H1 (cell line): ENCODE measurements at regions not wholly inside any gene's neighbourhood (a gene's known extent, or its start where the extent isn't known, plus 50 kb on each side); places are given as distances from the start of the nearest gene placed in this dataset.

Experiments used
- CTCF ChIA-PET: fragments of 300-600 bp; sonication (Branson Sonifier 250); formaldehyde crosslinking; loops from one replicate; lab custom pipeline; 2021; ENCODE audit not compliant: partially characterized antibody; lab: Charles Lee
- POLR2A ChIA-PET: fragments of 300-600 bp; sonication (Branson Sonifier 250); formaldehyde crosslinking; loops from one replicate; lab custom pipeline; 2021; ENCODE audit warnings: inconsistent platforms; ENCODE audit not compliant: partially characterized antibody; lab: Charles Lee
- DNase-seq, 2 experiments: peaks; one replicate each; pipeline versions ENCODE4 v3.0.0 to v3.0.0-alpha.2; 2010 to 2022; ENCODE audit warnings: low spot score in 2 of 2, low read depth in 1 of 2, mixed read lengths in 1 of 2
- FAIRE-seq: peaks from 2 replicates; lab custom pipeline; 2011; peaks lifted over from hg19 to GRCh38; lab: Jason Lieb, UNC
- H2AFZ ChIP-seq: 2 replicates; pipeline ENCODE4 v1.8.1; 2012; ENCODE audit warnings: low read length, inconsistent platforms
- H2AK5ac ChIP-seq: 2 replicates; pipeline ENCODE4 v1.6.1; 2013; ENCODE audit warnings: low read depth, low read length
- H2BK120ac ChIP-seq: replicated peaks from 2 replicates; pipeline ENCODE3; 2013; ENCODE audit warnings: low read depth, low read length, inconsistent platforms
- H2BK12ac ChIP-seq: 2 replicates; pipeline ENCODE4 v1.6.1; 2013; ENCODE audit warnings: low read depth, low read length
- H2BK15ac ChIP-seq: 2 replicates; pipeline ENCODE4 v1.6.1; 2013; ENCODE audit warnings: low read length
- H2BK20ac ChIP-seq: 2 replicates; pipeline ENCODE4 v1.6.1; 2013; ENCODE audit warnings: low read length
- H2BK5ac ChIP-seq: 2 replicates; pipeline ENCODE4 v1.6.1; 2013; ENCODE audit warnings: low read depth, low read length
- H3K14ac ChIP-seq: 2 replicates; pipeline ENCODE4 v1.6.1; 2013; ENCODE audit warnings: inconsistent platforms; ENCODE audit not compliant: insufficient read length
- H3K18ac ChIP-seq: 2 replicates; pipeline ENCODE4 v1.6.1; 2013; ENCODE audit warnings: low read length; ENCODE audit errors: extremely low read depth
- H3K23ac ChIP-seq: 2 replicates; pipeline ENCODE4 v1.6.1; 2013; ENCODE audit warnings: inconsistent platforms; ENCODE audit not compliant: insufficient read length
- H3K23me2 ChIP-seq: 2 replicates; pipeline ENCODE4 v1.6.1; 2013; ENCODE audit warnings: low read depth, low read length
- H3K27ac ChIP-seq: 2 replicates; pipeline ENCODE4 v1.6.1; 2011; ENCODE audit warnings: low read depth, low read length, inconsistent platforms
- H3K27me3 ChIP-seq, 4 experiments: replicated peaks in 1 of 4; 1 replicate in 1 of 4; 2 replicates in 3 of 4; pipeline versions ENCODE4 v1.6.1 to v1.8.1; 2011 to 2013; ENCODE audit warnings: low read length in 3 of 4, mild to moderate bottlenecking in 3 of 4, inconsistent platforms in 2 of 4, mixed read lengths in 2 of 4, moderate library complexity in 1 of 4; ENCODE audit not compliant: control insufficient read depth in 3 of 4, insufficient read depth in 3 of 4; ENCODE audit errors: extremely low read depth in 1 of 4
- H3K36me3 ChIP-seq, 4 experiments: 2 replicates each; pipeline versions ENCODE4 v1.6.1 to v1.8.1; 2011 to 2013; ENCODE audit warnings: mild to moderate bottlenecking in 4 of 4, low read length in 3 of 4, moderate library complexity in 2 of 4, control low read depth in 1 of 4, inconsistent platforms in 1 of 4; ENCODE audit not compliant: insufficient read depth in 4 of 4, control insufficient read depth in 2 of 4
- H3K4ac ChIP-seq: replicated peaks from 2 replicates; pipeline ENCODE3; 2013; ENCODE audit warnings: low read length, low read depth, mixed read lengths, inconsistent platforms; ENCODE audit not compliant: insufficient read length
- H3K4me1 ChIP-seq, 4 experiments: replicated peaks in 1 of 4; 1 replicate in 1 of 4; 2 replicates in 3 of 4; pipeline versions ENCODE4 v1.6.1 to v1.8.1; 2011 to 2013; ENCODE audit warnings: low read length in 3 of 4, inconsistent platforms in 2 of 4, mixed read lengths in 1 of 4; ENCODE audit not compliant: insufficient read depth in 4 of 4, control insufficient read depth in 3 of 4
- H3K4me2 ChIP-seq, 2 experiments: 2 replicates each; pipeline versions ENCODE4 v1.6.1 to v1.8.1; 2011 to 2013; ENCODE audit warnings: low read depth in 2 of 2, low read length in 2 of 2, control low read depth in 1 of 2, inconsistent platforms in 1 of 2, mild to moderate bottlenecking in 1 of 2; ENCODE audit not compliant: insufficient read depth in 1 of 2
- H3K4me3 ChIP-seq, 4 experiments: fragments of 200-600, 300-600 bp in 1 of 4; sonication (generic), shearing (Covaris generic), sonication (Bioruptor Twin) in 1 of 4; 2 replicates each; pipeline versions ENCODE4 v1.5.1 to v1.8.1; 2011 to 2016; ENCODE audit warnings: low read length in 4 of 4, low read depth in 3 of 4, control low read depth in 2 of 4, inconsistent platforms in 2 of 4, mild to moderate bottlenecking in 2 of 4, mixed read lengths in 1 of 4, moderate library complexity in 1 of 4; ENCODE audit not compliant: insufficient read depth in 2 of 4; ENCODE audit errors: extremely low read depth in 1 of 4
- H3K56ac ChIP-seq: replicated peaks from 2 replicates; pipeline ENCODE3; 2013; ENCODE audit warnings: low read depth, mild to moderate bottlenecking, mixed read lengths, low read length, inconsistent platforms; ENCODE audit not compliant: insufficient read length
- H3K79me1 ChIP-seq: 2 replicates; pipeline ENCODE4 v1.6.1; 2013; ENCODE audit warnings: low read depth, low read length, control low read depth
- H3K79me2 ChIP-seq, 2 experiments: 2 replicates each; pipeline versions ENCODE4 v1.6.1 to v1.8.1; 2012 to 2013; ENCODE audit warnings: low read length in 2 of 2, mild to moderate bottlenecking in 2 of 2, inconsistent platforms in 1 of 2; ENCODE audit not compliant: insufficient read depth in 2 of 2, control insufficient read depth in 1 of 2
- H3K9ac ChIP-seq, 4 experiments: replicated peaks in 1 of 4; 1 replicate in 1 of 4; 2 replicates in 3 of 4; pipeline versions ENCODE4 v1.6.1 to v1.8.1; 2011 to 2013; ENCODE audit warnings: low read depth in 3 of 4, low read length in 3 of 4, control low read depth in 2 of 4, mild to moderate bottlenecking in 2 of 4, moderate library complexity in 2 of 4, inconsistent platforms in 1 of 4; ENCODE audit errors: extremely low read depth in 1 of 4
- H3K9me3 ChIP-seq, 2 experiments: 2 replicates each; pipeline versions ENCODE4 v1.6.1 to v1.8.1; 2012 to 2013; ENCODE audit warnings: mild to moderate bottlenecking in 2 of 2, moderate library complexity in 2 of 2, control low read depth in 1 of 2, inconsistent platforms in 1 of 2, low read depth in 1 of 2, low read length in 1 of 2, mixed read lengths in 1 of 2; ENCODE audit not compliant: insufficient read depth in 2 of 2
- H4K20me1 ChIP-seq, 2 experiments: replicated peaks in 1 of 2; 2 replicates each; pipeline versions ENCODE3 to v1.8.1; 2011 to 2013; ENCODE audit warnings: inconsistent platforms in 2 of 2, low read length in 2 of 2, mild to moderate bottlenecking in 1 of 2; ENCODE audit not compliant: insufficient read depth in 2 of 2, control insufficient read depth in 1 of 2
- H4K5ac ChIP-seq: 2 replicates; pipeline ENCODE4 v1.6.1; 2013; ENCODE audit warnings: low read length, low read depth, mixed read lengths, inconsistent platforms; ENCODE audit not compliant: insufficient read length
- H4K8ac ChIP-seq: 2 replicates; pipeline ENCODE4 v1.8.0; 2013; ENCODE audit warnings: mild to moderate bottlenecking, moderate library complexity, low read length, inconsistent platforms; ENCODE audit not compliant: insufficient read depth; ENCODE audit errors: extremely low read depth
- H4K91ac ChIP-seq: replicated peaks from 2 replicates; pipeline ENCODE3; 2013; ENCODE audit warnings: low read length, mixed read lengths, inconsistent platforms; ENCODE audit not compliant: insufficient read length
- E2F6 ChIP-seq: IDR thresholded peaks from 2 replicates; pipeline ENCODE4 v1.6.1; 2012; ENCODE audit warnings: inconsistent platforms
- WGBS, 2 experiments: shearing (Covaris generic) in 1 of 2; methylation state at CpG; one replicate each; pipeline versions ENCODE4 v1.1.6 to v1.1.7; 2013 to 2015; ENCODE audit warnings: low lambda C conversion rate in 2 of 2, mixed read lengths in 2 of 2, inconsistent platforms in 1 of 2, low coverage in 1 of 2, missing lambda C conversion rate in 1 of 2; ENCODE audit not compliant: insufficient replicate concordance in 2 of 2, insufficient coverage in 1 of 2, insufficient read length in 1 of 2; ENCODE audit errors: extremely low coverage in 1 of 2, missing lambda C conversion rate in 1 of 2; 5-methylcytosine and 5-hydroxymethylcytosine counted together

- H3K4ac ChIP-seq, result no peak overlapping the region
- no peak overlapping the region for H3K56ac ChIP-seq
- H4K8ac ChIP-seq, result no peak overlapping the region
- no peak overlapping the region for H2AK5ac ChIP-seq
- peaks cover 0 to 2% (median 0%) of the 10 kb centered on the region in 4 experiments; a peak in 1 of 7 replicates for H3K4me1 ChIP-seq
- H3K23me2 ChIP-seq, result no peaks in the 10 kb centered on the region
- CTCF ChIA-PET, result no interaction called here
- no peak overlapping the region for H3K27ac ChIP-seq
- H3K18ac ChIP-seq, result no peak overlapping the region
- H2BK20ac ChIP-seq, result no peak overlapping the region
- H2BK15ac ChIP-seq, result no peak overlapping the region
- H3K4me2 ChIP-seq, result no peak overlapping the region
- H3K79me2 ChIP-seq, result no peaks in the 10 kb centered on the region
- H3K9me3 ChIP-seq, result no peaks in the 10 kb centered on the region
- POLR2A ChIA-PET, result no interaction called here
- no peak overlapping the region for H2AFZ ChIP-seq
- no peaks in the 10 kb centered on the region for H3K27me3 ChIP-seq
- TF ChIP-seq E2F6, result no peak
- H3K4me3 ChIP-seq, result no peak overlapping the region
- H4K91ac ChIP-seq, result no peak overlapping the region
- no peak overlapping the region for H2BK12ac ChIP-seq
- H3K9ac ChIP-seq, result no peak overlapping the region
- WGBS, 2 experiments, result 89% methylated on average over 1 of the region's 1 CpG; no CpG with 5 or more reads in 1 of the 2 experiments
- H3K14ac ChIP-seq, result no peak overlapping the region
- H3K23ac ChIP-seq, result no peak overlapping the region
- H3K79me1 ChIP-seq, result no peaks in the 10 kb centered on the region
- no peak for DNase-seq
- H3K36me3 ChIP-seq, result no peaks in the 10 kb centered on the region
- no peaks in the 10 kb centered on the region for H4K20me1 ChIP-seq
- H2BK120ac ChIP-seq, result no peak overlapping the region
- no peak for FAIRE-seq
- no peak overlapping the region for H4K5ac ChIP-seq
- H2BK5ac ChIP-seq, result no peak overlapping the region
Measured at GRCh38 chr6:8268156-8268555, 165.8 kb upstream of the EEF1E1 start.
